ENCODE measurements at regions not wholly inside any gene's neighbourhood (a gene's known extent, or its start where the extent isn't known, plus 50 kb on each side); places are given as distances from the start of the nearest gene placed in this dataset.

DNA sequence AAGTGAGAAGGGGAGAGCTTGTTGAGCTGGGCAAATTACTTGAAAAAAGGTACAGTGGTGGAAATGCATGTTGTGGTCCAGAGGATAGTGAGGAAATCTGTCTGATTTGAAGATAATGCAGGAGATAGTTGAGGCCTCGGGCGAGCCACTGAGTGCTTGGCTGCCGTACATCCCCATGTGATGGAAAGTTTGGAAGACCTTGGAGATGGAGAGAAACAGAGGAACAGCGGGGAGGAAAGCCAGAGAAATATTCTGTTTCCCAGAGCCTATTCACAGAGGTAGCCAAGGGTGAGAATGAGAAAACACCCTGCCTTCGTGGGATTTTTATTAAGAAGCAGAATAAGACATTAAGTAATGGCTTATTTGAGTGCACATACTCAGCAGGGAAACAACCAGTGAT, 498.2 kb downstream of the BCL11B start:
- H3K79me2 ChIP-seq (ENCODE audit: control insufficient read depth, insufficient read depth, low read length, poor library complexity), result no peaks in the 10 kb centered on the region
- no peaks in the 10 kb centered on the region for H3K4me1 ChIP-seq (ENCODE audit: control insufficient read depth in 1 of 2, insufficient read depth in 2 of 2, low read length in 2 of 2)
- H2AFZ ChIP-seq (ENCODE audit: insufficient read depth, low read length, poor library complexity), result no peak overlapping the region
- H3K9me3 ChIP-seq (ENCODE audit: insufficient read depth, low read depth, low read length), result no peaks in the 10 kb centered on the region
- no peak overlapping the region for H2AK5ac ChIP-seq (ENCODE audit: low read length)
- DNase-seq, result no peak
- H3K36me3 ChIP-seq (ENCODE audit: control insufficient read depth in 1 of 2, insufficient read depth in 2 of 2, low read length in 2 of 2), result no peaks in the 10 kb centered on the region
- H4K12ac ChIP-seq (ENCODE audit: low read depth, low read length), result no peak overlapping the region
- no peak overlapping the region for H3K4ac ChIP-seq (ENCODE audit: low read depth, low read length)
- no peak overlapping the region for H4K91ac ChIP-seq (ENCODE audit: low read depth, low read length)
- H2BK120ac ChIP-seq (ENCODE audit: insufficient read depth, low read length, poor library complexity), result no peak overlapping the region
- no CpG with 5 or more reads among the region's 5 CpGs for WGBS (ENCODE audit: extremely low coverage, insufficient coverage, insufficient read length)
- no peak overlapping the region for H3K23ac ChIP-seq (ENCODE audit: low read length)
- H3K4me2 ChIP-seq (ENCODE audit: low read length), result no peak overlapping the region
- H3K79me1 ChIP-seq (ENCODE audit: low read length), result no peaks in the 10 kb centered on the region
- no peak overlapping the region for H2BK12ac ChIP-seq (ENCODE audit: low read length)
- no peak overlapping the region for H3K27ac ChIP-seq (ENCODE audit: low read depth, low read length)
- no peak overlapping the region for H4K8ac ChIP-seq (ENCODE audit: low read depth, low read length)
- H3K18ac ChIP-seq (ENCODE audit: low read length), result no peak overlapping the region
- H2BK5ac ChIP-seq (ENCODE audit: low read depth, low read length, poor library complexity), result no peak overlapping the region
- no peak overlapping the region for H3K4me3 ChIP-seq (ENCODE audit: low read depth, low read length)
- H3K14ac ChIP-seq (ENCODE audit: low read length), result no peak overlapping the region
- no peak overlapping the region for H3K9ac ChIP-seq (ENCODE audit: low read length)
- H3K27me3 ChIP-seq (ENCODE audit: insufficient read depth, low read length), result no peaks in the 10 kb centered on the region

DNA sequence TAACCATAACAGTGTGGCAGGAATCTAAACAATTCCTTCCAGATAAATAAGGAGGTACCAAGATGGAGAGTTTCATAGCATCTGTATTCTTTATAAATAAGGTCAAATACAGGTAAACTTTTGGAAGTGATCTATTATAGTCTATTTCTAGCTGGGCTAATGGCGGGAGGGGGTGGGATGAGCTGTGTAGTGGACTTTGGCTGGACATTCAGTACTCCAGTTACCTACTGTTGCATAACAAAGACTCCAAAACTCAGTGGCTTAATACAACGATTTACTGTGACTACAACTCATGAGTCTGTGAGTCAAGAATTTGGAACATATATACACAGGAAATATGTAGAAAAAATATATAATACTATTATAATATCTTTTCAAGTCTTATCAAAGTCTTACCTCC, 496.1 kb downstream of the BCL11B start:
- H3K79me2 ChIP-seq (ENCODE audit: control insufficient read depth, insufficient read depth, low read length, poor library complexity), result no peaks in the 10 kb centered on the region
- H3K18ac ChIP-seq (ENCODE audit: low read length), result no peak overlapping the region
- no peak overlapping the region for H2BK12ac ChIP-seq (ENCODE audit: low read length)
- H2BK120ac ChIP-seq (ENCODE audit: insufficient read depth, low read length, poor library complexity), result no peak overlapping the region
- H2AFZ ChIP-seq (ENCODE audit: insufficient read depth, low read length, poor library complexity), result no peak overlapping the region
- H4K91ac ChIP-seq (ENCODE audit: low read depth, low read length), result no peak overlapping the region
- no peak overlapping the region for H2AK5ac ChIP-seq (ENCODE audit: low read length)
- H4K12ac ChIP-seq (ENCODE audit: low read depth, low read length), result no peak overlapping the region
- H3K36me3 ChIP-seq (ENCODE audit: control insufficient read depth in 1 of 2, insufficient read depth in 2 of 2, low read length in 2 of 2), result no peaks in the 10 kb centered on the region
- H3K14ac ChIP-seq (ENCODE audit: low read length), result no peak overlapping the region
- H3K79me1 ChIP-seq (ENCODE audit: low read length), result no peaks in the 10 kb centered on the region
- H3K9ac ChIP-seq (ENCODE audit: low read length), result no peak overlapping the region
- H3K4me1 ChIP-seq (ENCODE audit: control insufficient read depth in 1 of 2, insufficient read depth in 2 of 2, low read length in 2 of 2), result no peaks in the 10 kb centered on the region
- no peak overlapping the region for H3K4me3 ChIP-seq (ENCODE audit: low read depth, low read length)
- DNase-seq, result no peak
- H3K4me2 ChIP-seq (ENCODE audit: low read length), result no peak overlapping the region
- H3K27me3 ChIP-seq (ENCODE audit: insufficient read depth, low read length), result no peaks in the 10 kb centered on the region
- H2BK5ac ChIP-seq (ENCODE audit: low read depth, low read length, poor library complexity), result no peak overlapping the region
- H3K4ac ChIP-seq (ENCODE audit: low read depth, low read length), result no peak overlapping the region
- H3K9me3 ChIP-seq (ENCODE audit: insufficient read depth, low read depth, low read length), result no peaks in the 10 kb centered on the region
- H3K27ac ChIP-seq (ENCODE audit: low read depth, low read length), result no peak overlapping the region
- WGBS (ENCODE audit: extremely low coverage, insufficient coverage, insufficient read length), result no CpG with 5 or more reads among the region's 2 CpGs
- H4K8ac ChIP-seq (ENCODE audit: low read depth, low read length), result no peak overlapping the region
- H3K23ac ChIP-seq (ENCODE audit: low read length), result no peak overlapping the region

DNA sequence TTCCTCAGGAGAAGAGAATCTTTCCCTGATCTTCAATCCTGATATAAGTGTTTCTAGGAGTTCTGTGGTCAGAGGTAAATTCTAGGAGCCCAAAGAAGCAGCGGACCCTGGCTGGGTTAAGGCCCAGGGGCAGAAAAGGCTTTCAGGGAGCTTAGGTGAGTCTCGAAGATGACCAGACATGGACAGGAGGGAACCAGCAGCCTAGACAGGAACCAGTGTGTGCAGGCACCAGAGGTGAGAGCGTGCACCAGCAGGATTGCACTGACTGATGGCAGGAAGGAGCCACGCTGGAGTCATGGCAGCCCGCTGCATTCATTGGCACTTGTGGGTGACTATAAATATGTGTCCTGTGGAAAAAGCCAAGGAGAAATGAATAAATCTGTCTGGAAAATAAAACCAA, 489.9 kb downstream of the BCL11B start:
- Histone ChIP-seq H3K9ac (ENCODE audit: low read length) (no peak overlapping the region), H2BK12ac (ENCODE audit: low read length) (no peak overlapping the region), H3K27me3 (ENCODE audit: insufficient read depth, low read length) (no peaks in the 10 kb centered on the region), H3K79me1 (ENCODE audit: low read length) (no peaks in the 10 kb centered on the region), H3K4ac (ENCODE audit: low read depth, low read length) (no peak overlapping the region), H3K14ac (ENCODE audit: low read length) (no peak overlapping the region), H2BK120ac (ENCODE audit: insufficient read depth, low read length, poor library complexity) (no peak overlapping the region), H4K91ac (ENCODE audit: low read depth, low read length) (no peak overlapping the region), H3K79me2 (ENCODE audit: control insufficient read depth, insufficient read depth, low read length, poor library complexity) (no peaks in the 10 kb centered on the region), H3K9me3 (ENCODE audit: insufficient read depth, low read depth, low read length) (no peaks in the 10 kb centered on the region), H3K23ac (ENCODE audit: low read length) (no peak overlapping the region), H3K4me3 (ENCODE audit: low read depth, low read length) (no peak overlapping the region), H2BK5ac (ENCODE audit: low read depth, low read length, poor library complexity) (no peak overlapping the region), H3K36me3 (ENCODE audit: control insufficient read depth in 1 of 2, insufficient read depth in 2 of 2, low read length in 2 of 2) (no peaks in the 10 kb centered on the region), H4K12ac (ENCODE audit: low read depth, low read length) (no peak overlapping the region), H4K8ac (ENCODE audit: low read depth, low read length) (no peak overlapping the region), H2AK5ac (ENCODE audit: low read length) (no peak overlapping the region), H3K4me2 (ENCODE audit: low read length) (no peak overlapping the region), H2AFZ (ENCODE audit: insufficient read depth, low read length, poor library complexity) (no peak overlapping the region), H3K27ac (ENCODE audit: low read depth, low read length) (no peak overlapping the region), H3K4me1 (ENCODE audit: control insufficient read depth in 1 of 2, insufficient read depth in 2 of 2, low read length in 2 of 2) (no peaks in the 10 kb centered on the region), H3K18ac (ENCODE audit: low read length) (no peak overlapping the region)
- no peak for DNase-seq
- no CpG with 5 or more reads among the region's 5 CpGs for WGBS (ENCODE audit: extremely low coverage, insufficient coverage, insufficient read length)

DNA sequence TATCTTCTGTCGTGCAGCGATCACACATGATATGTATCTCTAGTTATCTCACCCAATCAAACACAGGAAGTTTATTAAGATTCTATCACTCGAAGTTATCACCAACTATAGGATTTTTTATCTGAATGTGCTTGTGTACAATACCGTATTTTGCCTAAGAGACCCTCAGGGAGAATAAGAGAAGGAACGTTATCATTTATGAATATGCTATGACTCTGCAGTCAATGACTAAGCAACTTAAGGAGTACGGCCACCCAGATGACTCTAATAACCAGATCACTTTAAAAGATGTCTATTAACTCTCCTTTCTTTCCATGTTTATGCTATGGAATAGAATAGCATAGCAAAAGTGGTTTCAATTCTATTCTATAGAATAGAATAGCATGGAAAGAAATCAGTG, 486.4 kb downstream of the BCL11B start:
- H3K4me1 ChIP-seq (ENCODE audit: control insufficient read depth in 1 of 2, insufficient read depth in 2 of 2, low read length in 2 of 2), result no peaks in the 10 kb centered on the region

More for the DNA sequence above, 486.4 kb downstream of the BCL11B start:
- H3K79me2 ChIP-seq (ENCODE audit: control insufficient read depth, insufficient read depth, low read length, poor library complexity), result no peaks in the 10 kb centered on the region
- no peak for DNase-seq
- H2BK12ac ChIP-seq (ENCODE audit: low read length), result no peak overlapping the region
- no peaks in the 10 kb centered on the region for H3K79me1 ChIP-seq (ENCODE audit: low read length)
- H3K36me3 ChIP-seq (ENCODE audit: control insufficient read depth in 1 of 2, insufficient read depth in 2 of 2, low read length in 2 of 2), result no peaks in the 10 kb centered on the region
- H2BK120ac ChIP-seq (ENCODE audit: insufficient read depth, low read length, poor library complexity), result no peak overlapping the region
- no peak overlapping the region for H3K14ac ChIP-seq (ENCODE audit: low read length)
- no peak overlapping the region for H3K27ac ChIP-seq (ENCODE audit: low read depth, low read length)
- H4K12ac ChIP-seq (ENCODE audit: low read depth, low read length), result no peak overlapping the region
- H3K4me2 ChIP-seq (ENCODE audit: low read length), result no peak overlapping the region
- H3K4me3 ChIP-seq (ENCODE audit: low read depth, low read length), result no peak overlapping the region
- no peak overlapping the region for H4K8ac ChIP-seq (ENCODE audit: low read depth, low read length)
- no peak overlapping the region for H4K91ac ChIP-seq (ENCODE audit: low read depth, low read length)
- H3K18ac ChIP-seq (ENCODE audit: low read length), result no peak overlapping the region
- H2AK5ac ChIP-seq (ENCODE audit: low read length), result no peak overlapping the region
- H2BK5ac ChIP-seq (ENCODE audit: low read depth, low read length, poor library complexity), result no peak overlapping the region
- no peak overlapping the region for H3K9ac ChIP-seq (ENCODE audit: low read length)
- no peak overlapping the region for H3K4ac ChIP-seq (ENCODE audit: low read depth, low read length)
- H2AFZ ChIP-seq (ENCODE audit: insufficient read depth, low read length, poor library complexity), result no peak overlapping the region
- no peak overlapping the region for H3K23ac ChIP-seq (ENCODE audit: low read length)
- no peaks in the 10 kb centered on the region for H3K27me3 ChIP-seq (ENCODE audit: insufficient read depth, low read length)
- WGBS (ENCODE audit: extremely low coverage, insufficient coverage, insufficient read length), result no CpG with 5 or more reads among the region's 6 CpGs
- H3K9me3 ChIP-seq (ENCODE audit: insufficient read depth, low read depth, low read length), result no peaks in the 10 kb centered on the region
